ENCODE measurements at regions not wholly inside any gene's neighbourhood (a gene's known extent, or its start where the extent isn't known, plus 50 kb on each side); places are given as distances from the start of the nearest gene placed in this dataset.

DNA sequence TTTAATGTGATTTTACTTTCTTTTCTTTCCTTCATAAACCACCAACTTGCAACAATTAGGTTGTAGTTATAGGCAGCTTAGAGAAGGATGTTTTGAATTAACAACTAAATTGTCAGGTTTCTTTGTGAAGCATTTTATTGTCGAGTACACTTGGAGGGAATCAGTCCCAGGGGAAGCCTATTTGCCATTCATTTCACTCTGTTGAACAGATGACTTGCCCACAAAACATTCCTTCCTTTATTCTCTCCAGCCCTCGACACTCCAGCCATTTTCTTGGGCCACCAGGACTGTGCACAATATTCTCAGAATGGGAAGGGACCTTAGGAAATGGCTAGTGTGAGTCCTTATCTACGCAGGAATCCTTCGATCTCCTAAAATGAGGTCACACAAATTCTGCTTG lies 620.6 kb downstream of the SOX6 start:
- TF ChIP-seq CTCF (IDR thresholded peaks at IDR 0.05; ENCODE audit: insufficient read depth, low read depth, low read length) = no peak
- H3K4me3 ChIP-seq (ENCODE audit: low read depth, low read length) = no peak overlapping the region
- DNase-seq (ENCODE audit: low read depth) = no peak

DNA sequence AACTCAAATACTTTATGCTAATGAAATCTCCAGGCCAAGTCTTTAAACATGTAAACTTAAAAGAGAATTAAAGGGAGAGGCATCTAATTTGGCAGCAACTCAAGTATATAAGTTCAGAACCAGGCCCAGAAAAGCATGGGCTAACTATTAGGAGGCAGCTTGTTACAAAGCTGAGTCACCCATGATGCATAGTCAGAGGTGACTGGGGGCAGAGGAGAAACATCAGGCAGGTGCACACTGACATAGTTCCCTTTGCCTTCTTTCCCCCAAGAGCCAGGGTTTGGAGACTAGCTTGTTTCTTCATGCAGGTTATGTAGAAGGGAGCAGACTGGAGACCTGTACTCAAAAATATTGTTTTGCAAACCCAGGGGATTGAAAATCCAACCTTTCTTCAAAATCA lies 619.0 kb downstream of the SOX6 start:
- no peak for TF ChIP-seq CTCF (IDR thresholded peaks at IDR 0.05; ENCODE audit: insufficient read depth, low read depth, low read length)
- DNase-seq (ENCODE audit: low read depth) = no peak
- H3K4me3 ChIP-seq (ENCODE audit: low read depth, low read length) = no peak overlapping the region

- TF ChIP-seq CTCF (IDR thresholded peaks at IDR 0.05; ENCODE audit: insufficient read depth, low read depth, low read length) = no peak
- no peak overlapping the region for H3K4me3 ChIP-seq (ENCODE audit: low read depth, low read length)
- DNase-seq (ENCODE audit: low read depth) = no peak
Observed at GRCh38 chr11:15738931-15739330, 617.4 kb downstream of the SOX6 start.

GRCh38 chr11:15742626-15743519 lies 613.5 kb downstream of the SOX6 start:
- DNase-seq (ENCODE audit: low read depth) = peak; percentile 86
- TF ChIP-seq CTCF (IDR thresholded peaks at IDR 0.05; ENCODE audit: insufficient read depth, low read depth, low read length) = no peak

DNA sequence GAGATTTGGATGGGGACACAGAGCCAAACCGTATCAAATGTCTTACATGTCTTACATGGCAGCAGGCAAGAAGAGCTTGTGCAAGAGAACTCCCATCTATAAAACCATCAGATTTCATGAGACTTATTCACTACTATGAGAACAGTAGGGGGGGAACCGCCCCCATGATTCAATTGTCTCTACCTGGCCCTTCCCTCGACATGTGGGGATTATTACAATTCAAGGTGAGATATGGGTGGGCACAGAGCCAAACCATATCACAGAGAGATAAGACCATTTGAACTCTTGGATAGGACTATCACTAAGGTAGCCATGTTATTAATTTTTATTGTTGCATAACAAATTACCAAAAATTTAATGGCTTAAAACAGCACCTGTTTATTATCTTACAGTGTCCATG lies 611.7 kb downstream of the SOX6 start:
- no peak overlapping the region for H3K4me3 ChIP-seq (ENCODE audit: low read depth, low read length)
- no peak for TF ChIP-seq CTCF (IDR thresholded peaks at IDR 0.05; ENCODE audit: insufficient read depth, low read depth, low read length)
- DNase-seq (ENCODE audit: low read depth) = no peak

More at GRCh38 chr11:15742626-15743519, 613.5 kb downstream of the SOX6 start:
- H3K4me3 ChIP-seq (ENCODE audit: low read depth, low read length) = no peak overlapping the region

DNA sequence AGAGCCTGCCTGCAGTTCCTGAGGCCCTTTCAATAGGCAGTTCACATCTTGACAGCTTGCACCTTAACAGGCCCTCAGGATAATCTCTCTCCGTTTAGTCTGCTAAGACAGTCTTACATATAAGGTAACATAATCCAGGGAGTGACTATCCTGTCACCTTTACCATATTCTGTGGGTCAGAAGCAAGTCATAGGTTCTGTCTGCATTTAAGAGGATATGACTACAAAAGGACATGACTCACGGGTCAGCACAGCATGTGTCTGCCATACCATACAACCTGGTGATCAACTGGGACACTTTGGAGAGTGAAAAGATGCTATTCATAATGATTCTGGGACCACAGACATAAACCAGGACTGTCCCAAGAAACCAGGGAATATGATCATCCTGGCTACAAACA lies 611.1 kb downstream of the SOX6 start:
- TF ChIP-seq CTCF (IDR thresholded peaks at IDR 0.05; ENCODE audit: insufficient read depth, low read depth, low read length) = no peak
- H3K4me3 ChIP-seq (ENCODE audit: low read depth, low read length) = no peak overlapping the region
- peak; percentile 34 for DNase-seq (ENCODE audit: low read depth)
